Rectal smooth muscle tissue (tissue), 1 donor: ENCODE measurements at regions not wholly inside any gene's neighbourhood (a gene's known extent, or its start where the extent isn't known, plus 50 kb on each side); places are given as distances from the start of the nearest gene placed in this dataset.

Experiments used
- H3K27ac ChIP-seq: one replicate; pipeline ENCODE4 v1.7.0; 2013; ENCODE audit warnings: low read depth, low read length, inconsistent platforms
- H3K27me3 ChIP-seq: one replicate; pipeline ENCODE4 v1.7.0; 2013; ENCODE audit warnings: low read length; ENCODE audit not compliant: control insufficient read depth, insufficient read depth
- H3K36me3 ChIP-seq: one replicate; pipeline ENCODE4 v1.7.0; 2013; ENCODE audit warnings: low read length; ENCODE audit not compliant: control insufficient read depth, insufficient read depth
- H3K4me1 ChIP-seq: one replicate; pipeline ENCODE4 v1.7.0; 2013; ENCODE audit warnings: low read length; ENCODE audit not compliant: control insufficient read depth, insufficient read depth
- H3K4me3 ChIP-seq: one replicate; pipeline ENCODE4 v1.7.0; 2013; ENCODE audit warnings: low read length
- H3K9ac ChIP-seq: one replicate; pipeline ENCODE4 v1.7.0; 2013; ENCODE audit warnings: low read length

DNA sequence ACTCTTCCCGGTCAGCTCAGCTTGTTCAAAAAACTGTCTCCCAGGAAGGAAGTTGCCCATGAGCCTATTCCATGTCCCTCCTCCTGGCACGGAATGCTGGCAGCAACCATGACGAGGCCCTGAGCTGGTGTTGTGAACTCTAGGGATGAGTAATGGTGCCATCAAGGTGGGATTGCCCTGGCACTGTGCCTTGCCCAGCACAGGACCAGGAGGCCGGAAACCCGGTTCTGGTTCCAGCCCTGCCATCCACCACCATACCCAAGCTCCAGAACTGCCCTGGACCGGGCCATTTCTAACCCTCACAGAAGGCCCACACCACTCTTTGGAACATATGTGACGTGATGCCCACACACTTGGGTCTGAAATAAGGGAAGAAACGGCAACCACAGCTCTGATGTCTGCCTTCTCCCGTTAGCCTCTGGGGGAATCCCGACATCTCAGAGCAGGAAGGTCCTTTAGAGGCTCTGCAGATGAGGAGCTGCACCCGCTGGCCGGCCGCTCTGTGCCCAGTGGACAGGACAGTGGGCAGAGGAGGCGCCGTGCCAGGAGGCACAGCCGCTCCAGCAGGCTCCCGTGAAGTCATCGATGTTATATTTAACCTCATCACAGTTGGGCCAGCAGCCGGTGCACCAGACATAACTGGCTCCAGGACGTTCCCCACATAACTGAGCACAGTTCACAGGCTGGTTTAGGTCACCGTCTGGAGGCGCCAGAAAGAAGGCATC is 462.1 kb upstream of the ID2 start:
- Histone ChIP-seq H3K9ac (no peak overlapping the region), H3K4me1 (peaks cover 8% of the 10 kb centered on the region), H3K36me3 (no peaks in the 10 kb centered on the region), H3K4me3 (no peak overlapping the region), H3K27ac (peak overlapping the region; percentile 48), H3K27me3 (no peaks in the 10 kb centered on the region)

DNA sequence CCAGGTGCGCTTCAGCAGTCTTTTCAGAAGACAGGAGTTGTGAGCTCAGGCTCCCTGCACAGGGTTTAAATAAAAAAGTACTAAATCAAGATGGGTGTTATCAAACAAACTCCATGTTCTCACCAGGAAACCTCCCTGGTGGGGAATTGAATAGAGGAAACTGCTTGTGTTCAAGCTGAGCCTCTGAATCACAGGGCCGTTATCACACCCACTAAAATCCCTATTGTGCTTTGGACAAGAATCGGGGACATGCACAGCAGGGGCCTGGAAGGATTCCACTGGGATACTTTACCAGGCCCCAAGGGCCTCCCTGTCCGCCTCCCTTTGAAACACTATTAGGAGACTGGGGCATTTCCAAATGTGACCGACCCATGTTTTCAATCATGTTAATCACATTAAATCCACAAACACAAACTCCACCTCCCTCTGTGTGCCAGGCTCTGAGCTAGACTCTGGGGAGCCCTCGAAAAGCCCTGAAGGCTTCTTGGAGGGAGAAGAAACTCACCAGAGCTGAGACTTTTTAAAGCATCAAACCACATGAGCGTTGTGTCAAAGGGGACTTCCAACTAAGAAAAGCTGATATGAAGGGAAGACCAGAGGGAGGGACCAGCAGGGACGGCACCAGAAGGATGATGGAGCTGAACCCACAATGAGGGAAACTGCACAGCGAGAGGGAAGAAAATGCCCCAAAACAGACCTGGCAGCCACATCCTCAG is 458.7 kb upstream of the ID2 start:
- H3K9ac ChIP-seq, result no peak overlapping the region
- no peaks in the 10 kb centered on the region for H3K36me3 ChIP-seq
- H3K4me1 ChIP-seq, result peaks cover 3% of the 10 kb centered on the region
- no peak overlapping the region for H3K4me3 ChIP-seq
- no peaks in the 10 kb centered on the region for H3K27me3 ChIP-seq
- H3K27ac ChIP-seq, result no peak overlapping the region

DNA sequence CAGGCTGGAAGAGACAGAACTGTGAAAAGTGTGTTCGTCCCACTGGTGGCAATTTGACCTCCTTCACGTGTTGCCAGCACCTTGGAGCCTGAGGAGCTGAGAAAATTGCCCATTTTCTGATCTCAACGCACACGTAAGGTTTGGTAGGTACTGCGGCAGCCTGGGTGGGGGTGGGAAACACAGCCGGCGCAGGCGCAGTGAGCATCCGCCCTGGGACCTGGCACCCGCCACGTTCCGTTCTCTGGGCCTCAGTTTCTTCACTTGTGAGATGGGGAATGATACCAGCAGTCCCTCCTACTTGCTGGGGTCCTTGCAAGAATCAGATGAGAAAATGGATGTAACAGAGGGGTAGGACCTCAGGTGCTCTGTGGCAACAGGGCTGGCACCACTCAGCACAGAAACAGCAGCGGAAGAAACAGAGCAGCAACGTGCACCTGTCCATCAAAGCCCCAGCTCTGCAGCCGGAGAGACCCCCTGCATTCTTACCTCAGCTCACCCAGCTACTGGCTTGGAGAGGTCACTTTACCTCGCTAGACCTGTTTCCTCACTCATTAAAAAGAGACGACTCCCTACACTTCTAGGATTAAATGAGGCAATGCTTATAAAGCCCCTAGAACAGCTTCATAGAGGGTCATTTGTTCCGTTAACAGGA is 458.0 kb upstream of the ID2 start:
- H3K36me3 ChIP-seq, result no peaks in the 10 kb centered on the region
- no peaks in the 10 kb centered on the region for H3K27me3 ChIP-seq
- H3K4me3 ChIP-seq, result no peak overlapping the region
- H3K27ac ChIP-seq, result no peak overlapping the region
- H3K9ac ChIP-seq, result no peak overlapping the region
- peaks cover 3% of the 10 kb centered on the region for H3K4me1 ChIP-seq

DNA sequence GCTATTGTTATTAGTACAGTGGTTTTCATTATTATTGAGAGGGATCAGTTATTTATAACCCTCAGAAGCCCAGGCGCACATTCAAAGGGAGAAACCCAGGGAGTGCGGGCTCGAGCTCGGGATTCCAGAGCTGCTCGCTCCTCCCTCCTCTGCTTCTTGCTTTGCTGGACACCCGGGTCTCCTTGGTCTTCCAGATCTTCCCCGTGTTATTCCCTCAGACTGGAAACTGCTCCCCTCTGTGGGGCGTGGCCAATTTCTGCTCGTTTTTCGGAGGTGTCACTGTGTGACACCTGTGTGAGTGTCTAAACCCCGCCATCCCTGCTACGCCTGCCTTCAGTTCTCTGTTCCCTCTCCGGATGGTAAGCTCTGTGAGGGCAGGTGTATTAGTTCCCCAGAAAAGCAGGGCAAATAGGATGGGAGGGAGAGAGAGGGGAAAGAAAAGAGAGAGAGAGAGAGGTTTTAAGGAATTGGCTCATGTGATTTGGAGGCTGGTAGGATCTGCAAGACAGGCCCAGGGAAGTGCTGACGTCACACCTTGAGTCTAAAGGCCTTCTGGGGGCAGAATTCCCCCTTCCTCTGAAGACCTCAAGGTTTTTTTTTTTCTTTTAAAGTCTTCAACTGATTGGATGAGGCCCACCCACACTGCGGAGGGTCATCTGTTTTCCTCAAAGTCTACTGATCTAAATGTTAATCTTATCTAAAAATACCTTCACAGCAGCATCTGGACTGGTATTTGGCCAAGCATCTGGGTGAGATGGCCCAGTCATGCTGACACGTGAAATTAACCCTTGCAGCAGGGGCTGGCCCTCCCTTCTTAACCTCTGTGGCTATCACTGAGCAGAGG is 457.3 kb upstream of the ID2 start:
- Histone ChIP-seq H3K27ac (no peak overlapping the region), H3K4me1 (peaks cover 6% of the 10 kb centered on the region), H3K9ac (no peak overlapping the region), H3K36me3 (no peaks in the 10 kb centered on the region), H3K27me3 (no peaks in the 10 kb centered on the region), H3K4me3 (no peak overlapping the region)

DNA sequence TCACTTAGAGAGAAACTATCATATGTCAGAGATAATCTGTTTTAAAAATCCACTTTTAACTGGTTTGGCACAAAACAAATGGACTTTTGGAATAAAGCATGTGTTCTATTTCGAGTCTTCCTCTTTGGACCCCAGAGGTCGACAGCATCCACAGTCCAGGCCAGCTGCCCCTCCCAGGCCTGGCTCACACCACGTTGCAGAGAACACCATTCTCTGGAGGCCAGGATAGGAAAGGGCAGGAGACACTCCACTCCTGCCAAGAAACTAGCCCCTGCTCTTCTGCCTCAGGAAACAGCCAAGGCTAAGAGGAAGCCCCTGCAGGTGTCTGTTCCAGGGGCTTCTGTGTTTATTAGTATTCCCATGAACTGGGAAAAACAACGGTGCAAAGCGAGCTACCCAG is 456.6 kb upstream of the ID2 start:
- Histone ChIP-seq H3K9ac (no peak overlapping the region), H3K27ac (no peak overlapping the region), H3K27me3 (no peaks in the 10 kb centered on the region), H3K4me3 (no peak overlapping the region), H3K36me3 (no peaks in the 10 kb centered on the region), H3K4me1 (peaks cover 2% of the 10 kb centered on the region)

DNA sequence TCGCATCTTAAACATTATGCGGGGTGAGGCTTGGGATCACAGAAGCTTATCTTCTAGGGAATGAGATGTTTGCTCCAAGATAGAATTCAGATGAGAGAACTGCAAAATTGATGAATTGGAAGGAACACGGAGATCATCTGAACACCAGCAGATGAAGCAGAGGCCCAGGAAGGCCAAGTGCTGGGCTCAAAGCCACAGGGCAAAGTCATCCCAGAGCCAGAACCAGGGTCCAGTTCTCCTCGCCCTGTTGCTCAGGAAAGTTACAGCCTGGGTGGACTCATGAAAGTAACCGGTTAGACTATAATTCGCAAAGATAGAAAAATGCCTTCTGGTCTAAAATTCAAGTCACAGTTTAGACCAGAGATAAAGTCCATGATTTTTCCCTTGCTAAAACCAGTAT is 456.1 kb upstream of the ID2 start:
- Histone ChIP-seq H3K27ac (no peak overlapping the region), H3K36me3 (no peaks in the 10 kb centered on the region), H3K4me3 (no peak overlapping the region), H3K9ac (no peak overlapping the region), H3K27me3 (no peaks in the 10 kb centered on the region), H3K4me1 (peaks cover 2% of the 10 kb centered on the region)

DNA sequence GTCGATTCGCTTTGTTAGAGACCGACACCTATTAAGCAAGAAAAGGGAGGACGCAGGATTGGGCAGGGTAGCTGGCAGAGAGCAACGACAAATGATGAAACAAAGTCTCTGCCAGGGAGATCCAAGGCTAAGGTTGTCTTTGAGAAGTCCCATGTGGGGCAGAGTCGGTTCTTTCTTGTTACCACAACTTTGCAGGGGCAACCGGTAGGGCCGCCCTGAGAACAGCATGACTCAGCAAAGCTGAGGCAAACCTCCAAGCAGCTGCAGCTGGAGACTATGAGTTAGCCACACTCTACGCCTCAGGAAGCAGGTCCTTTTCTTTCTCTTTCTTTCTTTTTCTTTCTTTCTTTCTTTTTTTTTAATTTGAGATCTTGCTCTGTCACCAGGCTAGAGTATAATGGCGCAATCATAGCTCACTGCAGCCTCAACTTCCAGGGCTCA is 452.3 kb upstream of the ID2 start:
- Histone ChIP-seq H3K36me3 (no peaks in the 10 kb centered on the region), H3K27ac (peak overlapping the region; percentile 43), H3K9ac (no peak overlapping the region), H3K4me1 (peaks cover 2% of the 10 kb centered on the region), H3K27me3 (no peaks in the 10 kb centered on the region), H3K4me3 (no peak overlapping the region)

DNA sequence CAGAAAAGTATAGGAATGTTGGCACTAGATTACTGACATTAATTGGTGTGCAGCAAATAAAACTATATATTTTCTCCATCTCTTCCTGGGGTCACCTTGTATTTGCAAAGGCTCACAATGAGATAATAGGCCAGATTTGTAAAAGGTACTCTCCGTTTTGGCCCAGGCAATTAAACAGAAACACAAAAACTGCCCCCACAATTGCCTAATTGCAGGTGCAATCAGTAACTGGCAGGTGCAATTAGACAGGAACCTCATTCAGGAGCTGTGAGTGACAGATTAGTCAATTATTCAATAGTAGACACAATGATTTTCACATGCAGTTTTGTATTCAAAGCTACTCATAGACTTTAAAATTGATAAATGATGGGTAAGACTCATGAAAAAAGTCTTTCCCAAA is 451.4 kb upstream of the ID2 start:
- no peak overlapping the region for H3K4me3 ChIP-seq
- peaks cover 2% of the 10 kb centered on the region for H3K4me1 ChIP-seq
- H3K27ac ChIP-seq, result no peak overlapping the region
- H3K36me3 ChIP-seq, result no peaks in the 10 kb centered on the region
- H3K9ac ChIP-seq, result no peak overlapping the region
- H3K27me3 ChIP-seq, result no peaks in the 10 kb centered on the region

DNA sequence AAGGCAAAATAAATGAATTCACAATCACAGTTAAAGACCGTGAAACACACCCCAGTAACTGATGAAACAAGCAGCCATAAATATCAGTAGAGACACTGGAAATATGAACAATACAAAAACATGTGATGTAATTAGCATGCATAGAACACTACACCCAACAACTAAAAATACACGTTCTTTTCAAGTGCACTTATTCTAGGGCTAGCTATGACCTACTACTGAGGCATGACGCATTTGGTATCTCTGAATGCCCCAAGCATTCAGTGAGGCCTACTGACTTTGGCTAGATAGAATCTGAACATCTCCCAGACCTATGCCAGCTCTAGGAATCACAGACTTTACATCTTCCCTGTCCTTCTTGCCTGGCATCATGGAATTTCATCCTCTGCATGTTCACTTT is 450.0 kb upstream of the ID2 start:
- Histone ChIP-seq H3K4me1 (peaks cover 2% of the 10 kb centered on the region), H3K9ac (no peak overlapping the region), H3K36me3 (no peaks in the 10 kb centered on the region), H3K4me3 (no peak overlapping the region), H3K27me3 (no peaks in the 10 kb centered on the region), H3K27ac (no peak overlapping the region)

DNA sequence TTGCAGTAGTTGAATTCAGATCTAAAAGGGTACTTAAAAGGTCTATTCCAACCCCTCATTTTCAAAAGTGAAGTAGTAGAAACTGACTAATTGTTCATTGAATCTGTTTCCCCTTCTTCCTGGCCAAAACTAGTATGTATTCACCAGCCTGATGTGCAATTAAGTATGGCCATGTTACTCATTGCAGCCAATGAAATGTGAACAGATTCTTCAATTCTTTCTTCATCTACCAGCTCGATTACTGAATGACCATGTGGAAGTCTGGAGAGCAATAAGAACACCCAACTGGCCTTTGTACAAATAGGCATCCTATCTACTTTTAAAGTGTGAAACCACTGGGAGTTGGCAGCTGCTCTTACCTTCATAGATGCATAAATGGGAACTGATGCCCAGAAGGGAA is 449.0 kb upstream of the ID2 start:
- peaks cover 2% of the 10 kb centered on the region for H3K4me1 ChIP-seq
- H3K27me3 ChIP-seq, result no peaks in the 10 kb centered on the region
- H3K36me3 ChIP-seq, result no peaks in the 10 kb centered on the region
- no peak overlapping the region for H3K9ac ChIP-seq
- no peak overlapping the region for H3K4me3 ChIP-seq
- H3K27ac ChIP-seq, result no peak overlapping the region

DNA sequence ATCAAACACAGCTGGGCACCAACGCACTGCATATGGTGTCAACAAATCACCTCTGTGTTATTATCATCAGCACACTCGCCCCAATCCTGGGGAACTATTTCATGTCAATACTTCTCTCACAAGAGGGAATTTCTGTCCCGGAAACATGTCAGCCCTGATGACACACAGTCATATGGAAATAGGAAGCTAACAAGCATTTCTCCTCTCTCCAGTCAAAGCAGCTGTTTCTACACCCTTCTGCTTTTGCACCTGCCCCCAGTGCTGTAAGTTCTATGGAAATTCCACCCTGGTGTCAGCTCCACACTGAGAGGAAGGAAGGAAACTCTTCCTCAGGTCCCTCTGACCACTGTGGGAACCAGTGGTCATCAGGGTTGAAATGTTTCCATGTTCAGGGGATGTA is 447.6 kb upstream of the ID2 start:
- H3K27ac ChIP-seq, result no peak overlapping the region
- H3K4me3 ChIP-seq, result no peak overlapping the region
- no peak overlapping the region for H3K9ac ChIP-seq
- H3K4me1 ChIP-seq, result peaks cover 2% of the 10 kb centered on the region
- no peaks in the 10 kb centered on the region for H3K27me3 ChIP-seq
- H3K36me3 ChIP-seq, result no peaks in the 10 kb centered on the region

DNA sequence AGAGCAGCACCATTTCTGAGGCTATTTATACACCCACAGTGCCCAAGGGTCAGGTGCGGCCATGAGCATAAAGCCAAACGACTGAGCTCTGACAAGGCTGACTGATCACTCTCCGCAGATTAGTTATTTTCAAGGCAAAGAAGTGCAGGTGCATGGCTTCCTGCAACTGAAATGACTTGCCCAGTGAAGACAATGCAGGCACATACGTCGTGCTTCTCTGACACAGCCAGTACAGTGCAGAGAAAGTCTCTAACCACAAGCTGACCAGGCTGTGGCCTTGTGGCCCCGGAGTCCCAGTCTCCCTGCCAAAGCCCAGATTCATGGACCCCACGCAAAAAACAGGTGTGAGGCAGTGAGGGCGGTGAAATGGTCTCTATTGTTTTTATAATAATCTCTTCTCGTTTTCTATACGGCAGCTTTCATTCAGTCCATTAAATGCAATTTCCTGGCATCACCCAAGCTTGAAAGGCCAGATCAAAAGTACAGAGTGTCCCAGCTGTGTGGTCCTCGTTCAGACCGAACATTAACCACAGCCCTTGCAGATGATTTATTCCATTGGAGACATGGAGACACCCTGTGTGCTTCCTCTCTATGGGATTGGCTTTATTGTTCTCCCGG is 447.0 kb upstream of the ID2 start:
- Histone ChIP-seq H3K4me3 (no peak overlapping the region), H3K27me3 (no peaks in the 10 kb centered on the region), H3K9ac (no peak overlapping the region), H3K27ac (no peak overlapping the region), H3K4me1 (no peaks in the 10 kb centered on the region), H3K36me3 (no peaks in the 10 kb centered on the region)
